ENCODE measurements at regions not wholly inside any gene's neighbourhood (a gene's known extent, or its start where the extent isn't known, plus 50 kb on each side); places are given as distances from the start of the nearest gene placed in this dataset.
"Not testable (repeated sequence)": the region's sequence is repeated elsewhere in the genome, so short reads cannot be mapped to it uniquely, and the experiment has no call there.

DNA sequence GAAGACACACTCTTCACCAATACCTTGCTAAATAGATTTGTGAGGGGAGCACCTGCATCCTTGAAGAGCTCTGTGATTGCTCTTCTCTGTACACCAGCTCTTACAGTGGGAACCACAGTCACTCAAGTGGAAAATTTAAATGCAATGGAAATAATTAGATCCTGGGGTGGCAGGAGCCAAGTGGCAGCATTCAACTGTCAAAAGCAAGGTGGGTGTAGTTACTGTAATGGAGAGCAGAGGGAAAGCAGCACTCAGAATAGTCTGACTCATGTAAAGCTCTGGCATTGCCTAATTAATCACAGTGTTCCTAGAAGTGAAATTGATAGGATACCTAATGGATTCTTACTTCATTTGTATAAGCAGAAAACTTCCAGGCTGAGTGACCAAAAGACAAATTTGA, 245.8 kb downstream of the KCNE4 start:
- no peak overlapping the region for H3K27ac Mint-ChIP-seq
- no peak for ATAC-seq
- no peak for DNase-seq (ENCODE audit: low spot score in 2 of 2)
- H3K36me3 Mint-ChIP-seq, result peaks cover 0 to 2% of the 10 kb centered on the region in 2 donors
- H3K9me3 Mint-ChIP-seq, result peaks cover 8 to 11% of the 10 kb centered on the region in 2 donors

DNA sequence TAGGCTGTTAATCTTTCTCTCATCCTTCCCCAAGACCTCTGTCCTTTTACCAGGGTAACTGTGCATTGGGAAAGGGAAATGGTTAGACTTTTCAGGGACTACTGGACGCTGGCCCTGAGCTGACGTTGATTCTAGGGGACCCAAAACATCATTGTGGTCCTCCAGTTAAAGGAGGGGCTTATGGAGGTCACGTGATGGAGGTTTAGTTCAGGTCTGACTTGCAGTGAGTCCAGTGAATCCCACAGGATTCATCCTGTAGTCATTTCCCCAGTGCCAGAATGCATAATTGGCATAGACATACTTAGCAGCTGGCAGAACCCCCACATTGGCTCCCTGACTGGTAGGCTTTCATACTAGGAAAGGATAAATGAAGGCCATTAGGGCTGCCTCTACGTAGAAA, 246.3 kb downstream of the KCNE4 start:
- not testable (repeated sequence) for H3K36me3 Mint-ChIP-seq; H3K27ac Mint-ChIP-seq; ATAC-seq; DNase-seq (ENCODE audit: low spot score in 2 of 2)
- H3K9me3 Mint-ChIP-seq, result peaks cover 5 to 11% of the 10 kb centered on the region in 2 donors

DNA sequence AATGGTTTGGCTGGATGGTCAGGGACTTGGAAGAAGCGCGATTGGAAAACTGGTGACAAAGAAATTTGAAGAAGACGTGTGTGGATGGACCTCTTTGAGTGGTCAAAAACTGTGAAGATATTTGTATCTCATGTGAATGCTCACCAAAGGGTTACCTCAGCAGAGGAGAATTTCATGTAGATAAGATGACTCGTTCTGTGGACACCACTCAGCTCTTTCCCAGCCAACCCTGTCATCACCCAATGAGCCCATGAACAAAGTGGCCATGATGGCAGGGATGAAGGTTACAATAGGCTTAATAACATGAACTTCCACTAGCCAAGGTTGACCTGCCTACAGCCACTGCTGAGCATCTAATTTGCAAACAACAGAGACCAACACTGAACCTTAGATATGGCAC, 248.3 kb downstream of the KCNE4 start:
- ATAC-seq (no peak), DNase-seq (ENCODE audit: low spot score in 2 of 2) (no peak)
- Mint-ChIP-seq H3K27ac (no peak overlapping the region), H3K36me3 (no peaks in the 10 kb centered on the region), H3K9me3 (peaks cover 7 to 13% of the 10 kb centered on the region in 2 donors)

DNA sequence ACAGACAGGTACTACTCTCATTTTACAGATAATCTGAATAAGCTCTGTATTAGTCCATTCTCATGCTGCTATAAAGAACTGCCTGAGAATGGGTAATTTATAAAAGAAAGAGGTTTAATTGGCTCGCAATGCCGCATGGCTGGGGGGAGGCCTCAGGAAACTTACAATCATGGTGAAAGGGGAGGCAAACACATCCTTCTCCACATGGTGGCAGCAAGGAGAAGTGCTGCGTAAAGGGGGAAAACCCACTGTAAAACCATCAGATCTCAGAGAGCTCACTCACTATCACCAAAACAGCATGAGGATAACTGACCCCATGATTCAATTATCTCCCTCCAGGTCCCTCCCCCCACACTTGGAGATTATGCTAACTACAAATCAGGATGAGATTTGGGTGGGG, 254.4 kb downstream of the KCNE4 start:
- Mint-ChIP-seq H3K9me3 (peaks cover 11 to 13% of the 10 kb centered on the region in 2 donors), H3K27ac (no peak overlapping the region), H3K36me3 (no peaks in the 10 kb centered on the region)
- no peak for ATAC-seq
- no peak for DNase-seq (ENCODE audit: low spot score in 2 of 2)

DNA sequence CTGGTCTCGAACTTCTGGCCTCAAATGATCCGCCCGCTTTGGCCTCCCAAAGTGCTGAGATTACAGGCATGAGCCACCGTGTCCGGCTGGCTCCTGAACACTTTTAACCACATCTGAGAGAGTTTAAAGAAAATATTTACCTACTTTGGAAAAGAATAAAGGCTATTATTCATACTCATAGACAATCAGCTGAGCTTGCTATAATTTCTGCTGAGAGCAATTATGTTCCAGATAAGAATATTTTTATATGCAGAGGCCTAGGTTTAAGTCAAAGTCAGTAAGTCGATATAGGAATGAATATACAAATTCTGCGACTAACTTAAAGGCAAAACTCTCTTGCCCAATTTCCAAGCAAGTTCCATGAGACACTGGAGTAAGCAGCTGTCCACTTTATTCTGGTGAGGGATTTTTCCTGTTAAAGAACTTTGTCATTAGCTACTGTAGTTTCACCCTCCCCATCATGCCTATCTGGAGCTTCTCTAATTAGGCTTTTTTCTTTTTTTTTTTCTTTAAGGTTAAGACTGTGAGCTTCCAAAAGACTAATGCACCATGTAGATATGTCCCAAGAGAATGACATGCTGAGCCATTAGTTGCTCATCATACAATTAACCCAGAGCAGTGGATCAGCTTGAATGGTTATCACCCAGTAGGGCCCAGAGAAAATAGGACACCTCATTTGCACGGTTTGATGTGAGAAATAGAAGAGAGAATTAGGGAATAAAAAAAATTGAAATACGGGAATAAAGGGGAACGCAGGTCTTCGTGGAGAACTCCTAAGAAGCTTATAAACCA, 260.1 kb downstream of the KCNE4 start:
- no peaks in the 10 kb centered on the region for H3K9me3 Mint-ChIP-seq
- H3K27ac Mint-ChIP-seq, result no peak overlapping the region
- no peaks in the 10 kb centered on the region for H3K36me3 Mint-ChIP-seq
- no peak for DNase-seq (ENCODE audit: low spot score in 2 of 2)
- no peak for ATAC-seq

DNA sequence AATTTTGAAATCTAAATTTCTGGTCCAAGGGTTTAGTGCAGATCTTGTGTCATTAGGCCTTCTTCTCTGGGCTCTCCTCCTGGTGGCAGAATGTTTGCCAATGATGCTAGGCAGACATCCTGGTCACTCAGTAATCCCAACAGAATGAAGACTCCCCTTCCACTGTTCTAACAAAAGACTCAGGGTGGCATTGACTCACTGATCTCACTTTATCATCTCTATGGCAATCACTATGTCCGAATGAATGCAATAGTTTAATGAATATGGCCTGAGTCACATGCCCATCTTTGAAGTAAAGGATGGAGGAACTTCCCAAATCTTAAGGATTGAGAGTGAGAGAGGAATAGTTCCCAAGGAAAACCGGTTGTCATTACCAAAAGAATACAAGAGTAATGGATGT, 261.1 kb downstream of the KCNE4 start:
- Mint-ChIP-seq H3K27ac (no peak overlapping the region), H3K36me3 (no peaks in the 10 kb centered on the region), H3K9me3 (no peaks in the 10 kb centered on the region)
- DNase-seq (ENCODE audit: low spot score in 2 of 2) (no peak), ATAC-seq (no peak)

DNA sequence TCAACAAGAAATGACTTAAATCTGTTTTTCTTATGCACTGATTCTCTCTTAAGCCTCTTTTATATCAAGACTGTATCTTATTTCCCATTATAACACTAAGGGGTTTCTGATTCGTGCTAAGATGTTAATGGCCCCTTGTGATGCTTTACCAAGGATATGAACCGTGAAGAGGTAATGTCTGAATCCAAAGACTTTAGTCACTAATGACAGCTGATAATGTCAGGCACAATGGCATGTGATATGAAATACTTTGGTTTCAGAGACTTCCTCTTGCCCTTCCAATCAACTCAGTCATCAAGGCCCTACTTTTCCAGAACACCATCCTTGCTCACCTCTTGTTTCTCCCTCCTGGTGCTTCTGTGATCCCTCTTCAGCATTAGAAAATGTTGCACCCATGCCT, 262.8 kb downstream of the KCNE4 start:
- Mint-ChIP-seq H3K36me3 (no peaks in the 10 kb centered on the region), H3K9me3 (no peaks in the 10 kb centered on the region), H3K27ac (no peak overlapping the region)
- no peak for ATAC-seq
- DNase-seq (ENCODE audit: low spot score in 2 of 2), result no peak

DNA sequence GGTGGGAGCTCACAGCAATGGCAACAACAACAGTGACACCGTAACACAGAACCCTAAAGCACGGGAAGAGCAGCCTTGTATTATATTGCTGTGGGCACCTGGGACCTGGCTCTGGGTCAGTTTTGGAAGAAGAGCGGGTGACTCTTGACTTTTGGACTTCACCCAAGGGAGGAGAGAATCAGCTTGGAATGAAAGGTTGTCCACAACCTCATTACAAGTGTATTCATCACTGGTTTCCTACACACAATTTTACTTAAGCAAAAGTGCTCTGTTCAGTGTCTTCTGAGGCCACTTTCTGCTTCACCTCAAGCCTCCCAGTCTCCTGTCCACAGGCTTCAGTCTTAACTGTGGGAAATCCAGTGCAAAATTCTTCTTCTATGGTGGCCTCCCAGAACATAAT, 263.8 kb downstream of the KCNE4 start:
- Mint-ChIP-seq H3K27ac (no peak overlapping the region), H3K36me3 (no peaks in the 10 kb centered on the region), H3K9me3 (no peaks in the 10 kb centered on the region)
- ATAC-seq, result no peak
- DNase-seq (ENCODE audit: low spot score in 2 of 2), result no peak

DNA sequence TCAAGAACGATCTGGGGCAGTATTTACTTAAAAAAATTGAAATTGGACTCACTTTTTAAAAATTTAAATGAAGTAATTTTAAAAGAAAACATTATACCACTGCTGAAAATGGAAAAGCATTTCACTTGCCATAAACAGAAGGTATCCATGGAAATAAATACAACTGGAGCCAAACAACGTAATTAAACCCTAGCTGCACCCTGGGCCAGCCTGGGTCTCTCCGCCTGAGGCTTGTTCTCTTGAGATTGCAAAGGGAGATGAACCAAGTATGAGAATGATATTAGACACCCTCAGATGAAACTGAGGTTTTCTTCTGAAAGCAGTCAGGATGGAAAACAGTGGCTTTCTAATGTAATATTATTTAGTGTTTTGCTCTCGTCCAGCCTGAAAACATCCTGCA, 264.4 kb downstream of the KCNE4 start:
- DNase-seq (ENCODE audit: low spot score in 2 of 2) (no peak), ATAC-seq (no peak)
- no peak overlapping the region for H3K27ac Mint-ChIP-seq
- no peaks in the 10 kb centered on the region for H3K9me3 Mint-ChIP-seq
- H3K36me3 Mint-ChIP-seq, result no peaks in the 10 kb centered on the region

DNA sequence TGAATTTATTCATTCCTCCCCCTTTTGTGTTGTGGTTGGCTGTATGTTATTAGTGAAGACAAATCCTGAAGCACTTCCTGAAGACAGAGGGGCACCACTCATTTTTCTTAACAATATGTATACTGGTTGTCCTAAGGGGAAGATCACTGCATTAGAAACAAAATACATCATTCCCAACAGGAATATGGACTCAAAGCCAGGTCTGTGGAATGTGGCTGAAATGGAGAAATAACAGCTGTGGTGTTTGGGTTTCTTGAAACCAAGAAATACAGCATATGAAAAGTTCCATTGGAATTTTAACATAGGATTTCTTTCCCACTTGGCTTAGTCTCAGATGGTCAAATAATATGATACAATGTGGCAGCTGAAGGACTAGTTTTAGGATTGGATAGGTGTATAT, 267.6 kb downstream of the KCNE4 start:
- no peaks in the 10 kb centered on the region for H3K36me3 Mint-ChIP-seq
- no peaks in the 10 kb centered on the region for H3K9me3 Mint-ChIP-seq
- DNase-seq (ENCODE audit: low spot score in 2 of 2) (no peak), ATAC-seq (no peak)
- H3K27ac Mint-ChIP-seq, result no peak overlapping the region

DNA sequence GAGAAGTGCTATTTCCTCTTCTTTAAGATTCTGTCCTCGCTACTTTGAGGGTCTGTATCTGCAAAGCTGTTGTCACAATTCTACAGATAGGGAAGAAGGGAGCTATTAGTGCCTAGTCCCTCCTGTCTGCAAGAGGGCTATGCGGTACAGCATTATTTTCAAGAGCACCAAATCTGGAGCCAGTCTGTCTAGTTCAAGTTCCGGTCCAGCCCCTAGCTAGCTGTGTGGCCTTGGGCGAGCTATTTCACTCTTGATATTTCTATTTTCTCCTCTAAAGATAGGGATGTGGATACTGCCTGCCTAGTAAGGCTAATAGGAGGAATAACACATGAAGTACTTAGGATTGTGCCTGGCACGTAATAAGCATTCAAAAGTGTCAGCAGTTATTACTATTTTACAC, 272.4 kb downstream of the KCNE4 start:
- H3K27ac Mint-ChIP-seq, result no peak overlapping the region
- ATAC-seq (no peak), DNase-seq (ENCODE audit: low spot score in 2 of 2) (no peak)
- no peaks in the 10 kb centered on the region for H3K36me3 Mint-ChIP-seq
- H3K9me3 Mint-ChIP-seq, result peaks cover 3% of the 10 kb centered on the region in 2 donors

DNA sequence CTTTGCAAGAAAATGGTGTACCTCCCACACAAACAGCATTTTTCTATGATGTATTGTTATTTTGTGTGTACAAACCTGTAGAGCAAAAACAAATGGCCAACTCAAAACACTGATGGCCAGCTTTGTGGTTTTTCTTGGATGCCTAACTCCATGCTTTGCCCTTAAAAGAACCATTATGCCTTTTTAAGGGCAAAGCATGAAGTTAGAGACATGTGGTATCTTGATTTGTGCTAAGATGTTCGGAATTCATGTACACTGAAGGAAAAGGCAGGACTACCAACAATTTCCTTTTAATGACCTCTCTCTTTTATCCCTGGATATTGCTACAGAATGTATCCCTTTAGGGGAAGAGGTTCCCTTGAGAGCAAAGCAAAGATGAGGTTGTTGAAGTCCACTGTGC, 273.6 kb downstream of the SCG2 start:
- ATAC-seq, result no peak
- Mint-ChIP-seq H3K27ac (no peak overlapping the region), H3K9me3 (peaks cover 8 to 21% of the 10 kb centered on the region in 2 donors), H3K36me3 (peaks cover 0 to 7% of the 10 kb centered on the region in 2 donors)
- DNase-seq (ENCODE audit: low spot score in 2 of 2), result no peak

DNA sequence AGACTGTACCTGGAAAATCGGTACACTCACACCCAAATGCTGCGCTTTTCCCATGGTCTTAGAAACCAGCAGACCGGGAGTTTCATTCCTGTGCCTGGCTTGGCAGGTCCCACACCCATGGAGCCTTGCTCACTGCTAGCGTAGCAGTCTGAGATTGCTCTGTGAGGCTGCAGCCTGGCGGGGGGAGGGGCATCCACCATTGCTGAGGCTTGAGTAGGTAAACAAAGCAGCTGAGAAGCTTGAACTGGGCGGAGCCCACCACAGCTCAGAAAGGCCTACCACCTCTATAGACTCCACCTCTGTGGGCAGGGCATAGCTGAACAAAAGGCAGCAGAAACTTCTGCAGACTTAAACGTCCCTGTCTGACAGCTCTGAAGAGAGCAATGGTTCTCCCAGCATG, 271.4 kb downstream of the SCG2 start:
- H3K9me3 Mint-ChIP-seq, result peaks cover 15 to 23% of the 10 kb centered on the region in 2 donors
- H3K27ac Mint-ChIP-seq; ATAC-seq; DNase-seq (ENCODE audit: low spot score in 2 of 2): not testable (repeated sequence)
- H3K36me3 Mint-ChIP-seq, result peaks cover 0 to 11% of the 10 kb centered on the region in 2 donors

DNA sequence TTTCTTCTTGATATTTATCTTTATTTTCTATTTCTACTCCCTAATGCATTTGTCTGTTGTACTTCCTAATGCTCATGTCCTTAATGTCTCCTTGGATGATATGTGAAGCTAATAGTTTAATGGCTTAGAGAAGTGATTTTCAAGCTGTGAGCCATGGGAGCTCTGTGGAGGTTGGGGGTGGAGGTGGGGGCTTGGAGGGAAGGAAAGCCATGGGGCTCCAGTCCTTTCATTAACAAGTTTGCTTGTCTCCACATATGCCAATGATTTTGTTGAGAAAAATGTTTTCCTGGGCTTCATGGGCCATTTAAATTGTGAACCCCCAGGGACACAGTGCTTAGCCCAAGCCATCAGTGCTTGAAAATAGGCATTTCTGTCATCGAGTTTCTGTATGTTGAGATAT, 264.1 kb downstream of the SCG2 start:
- no peak for DNase-seq (ENCODE audit: low spot score in 2 of 2)
- H3K9me3 Mint-ChIP-seq, result peaks cover 10 to 16% of the 10 kb centered on the region in 2 donors
- H3K27ac Mint-ChIP-seq, result no peak overlapping the region
- peaks cover 0 to 5% of the 10 kb centered on the region in 2 donors for H3K36me3 Mint-ChIP-seq
- ATAC-seq, result no peak

DNA sequence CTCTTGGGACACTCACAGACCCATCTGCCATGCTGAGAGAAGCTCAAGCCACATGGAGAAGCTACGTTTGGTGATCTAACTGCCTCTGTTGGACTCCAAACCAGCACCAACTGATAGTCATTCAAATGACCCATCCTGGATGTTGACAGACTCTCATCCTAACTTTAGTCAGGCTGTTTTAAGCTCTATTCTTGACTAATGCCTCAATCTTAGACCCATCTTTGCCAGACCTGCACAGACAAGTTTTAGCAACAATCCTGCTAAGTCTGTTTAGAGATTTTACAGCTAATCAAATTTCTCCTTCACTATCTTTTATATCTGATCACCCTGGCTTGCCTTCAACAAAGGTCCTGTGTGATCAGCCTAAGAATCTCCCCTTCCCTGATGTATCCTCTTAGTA, 245.1 kb downstream of the SCG2 start:
- DNase-seq (ENCODE audit: low spot score in 2 of 2) (no peak), ATAC-seq (no peak)
- Mint-ChIP-seq H3K27ac (no peak overlapping the region), H3K9me3 (peaks cover 0 to 8% of the 10 kb centered on the region in 2 donors), H3K36me3 (no peaks in the 10 kb centered on the region)

DNA sequence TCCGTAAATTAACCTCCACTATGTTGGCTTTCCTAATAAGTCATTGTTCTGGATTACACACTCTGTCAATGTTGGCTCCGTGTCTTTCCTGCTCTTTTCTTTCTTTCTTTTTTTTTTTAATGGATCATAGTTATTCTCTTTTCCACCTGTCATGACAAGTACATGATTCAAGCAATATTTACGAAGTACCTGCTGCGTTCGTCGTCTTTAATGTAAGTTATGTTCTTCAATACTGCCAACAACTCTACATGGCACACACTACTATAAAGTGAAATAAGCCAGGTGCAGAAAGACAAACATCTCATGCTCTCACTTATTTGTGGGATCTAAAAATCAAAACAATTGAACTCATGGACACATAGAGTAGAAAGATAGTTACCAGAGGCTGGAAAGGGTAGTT, 239.1 kb downstream of the SCG2 start:
- Mint-ChIP-seq H3K9me3 (peaks cover 3% of the 10 kb centered on the region in 2 donors), H3K27ac (no peak overlapping the region)

DNA sequence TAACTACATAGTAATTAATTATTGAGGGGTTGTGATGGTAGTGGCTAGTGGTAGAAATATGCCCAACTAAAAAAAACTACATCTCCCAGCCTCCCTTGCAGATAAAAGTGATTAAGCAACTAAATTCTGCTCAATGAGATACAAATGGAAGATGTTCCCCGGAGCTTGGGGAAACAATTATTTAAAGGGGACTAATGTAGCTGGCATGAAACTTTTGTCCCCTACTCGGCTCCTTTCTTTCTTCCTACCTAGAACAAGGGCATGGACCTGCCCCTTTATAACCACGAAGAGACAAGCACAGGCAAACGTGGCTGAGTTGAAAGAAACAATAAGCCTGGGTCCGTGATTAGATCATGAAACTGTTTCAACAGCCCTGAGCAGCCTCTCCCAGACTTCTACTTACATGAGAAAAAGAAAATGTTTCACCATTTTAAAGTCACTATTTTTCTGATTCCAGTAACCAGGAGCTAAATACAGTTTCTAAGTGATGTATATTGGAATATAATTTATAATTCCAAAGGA, 236.9 kb downstream of the SCG2 start:
- Mint-ChIP-seq H3K36me3 (no peaks in the 10 kb centered on the region), H3K27ac (no peak overlapping the region), H3K9me3 (peaks cover 3% of the 10 kb centered on the region in 2 donors)
- ATAC-seq (no peak), DNase-seq (ENCODE audit: low spot score in 2 of 2) (no peak)

More for the DNA sequence above, 239.1 kb downstream of the SCG2 start:
- DNase-seq (ENCODE audit: low spot score in 2 of 2), result no peak
- H3K36me3 Mint-ChIP-seq, result no peaks in the 10 kb centered on the region
- ATAC-seq, result no peak

DNA sequence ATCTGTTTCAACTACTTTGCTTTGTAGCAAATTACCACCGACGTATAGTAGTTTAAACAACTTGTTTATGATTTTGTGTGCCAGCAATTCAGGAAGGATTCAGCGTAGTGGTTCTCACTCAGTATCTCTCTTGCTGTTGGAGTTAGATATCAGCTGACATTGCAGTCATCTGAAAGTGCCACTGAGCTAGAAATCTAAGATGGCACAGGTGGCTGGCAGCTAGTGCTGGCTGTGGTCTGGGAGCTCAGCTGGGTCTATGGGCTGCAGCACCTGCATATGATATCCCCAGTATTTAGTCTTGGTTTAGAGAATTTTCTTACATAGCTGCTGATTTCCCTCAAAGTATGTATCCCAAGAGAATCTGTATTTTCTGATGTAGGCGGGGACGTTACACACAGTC, 235.6 kb downstream of the SCG2 start:
- ATAC-seq (no peak), DNase-seq (ENCODE audit: low spot score in 2 of 2) (no peak)
- peaks cover 3% of the 10 kb centered on the region in 2 donors for H3K9me3 Mint-ChIP-seq
- no peak overlapping the region for H3K27ac Mint-ChIP-seq
- no peaks in the 10 kb centered on the region for H3K36me3 Mint-ChIP-seq

All from activated naive CD4-positive, alpha-beta T cell treated with anti-CD3 and anti-CD28 coated beads, Interleukin-2, amount 50 U/mL, for 72 hours (primary cell).